Left lung (tissue), 4 donors: ENCODE measurements at regions not wholly inside any gene's neighbourhood (a gene's known extent, or its start where the extent isn't known, plus 50 kb on each side); places are given as distances from the start of the nearest gene placed in this dataset.
"Not testable (repeated sequence)": the region's sequence is repeated elsewhere in the genome, so short reads cannot be mapped to it uniquely, and the experiment has no call there.

Experiments used
- ATAC-seq: fragments of 200-7000 bp; cut with Tn5 transposase; one replicate; pipeline ENCODE4 v1.9.1; 2020; ENCODE audit warnings: moderate library complexity
- DNase-seq, 4 donors: peaks; one replicate each; pipeline ENCODE4 v3.0.0-alpha.2; 2013 to 2020
- H3K27ac ChIP-seq, 2 donors: fragments of 200-600 bp; sonication (generic) in 1 of 2; one replicate each; pipeline versions ENCODE4 v1.5.0 to v1.8.0; 2020 to 2021
- H3K27me3 ChIP-seq, 2 donors: fragments of 200-600 bp; sonication (generic) in 1 of 2; one replicate each; pipeline versions ENCODE4 v1.5.0 to v1.8.0; 2020 to 2021
- H3K36me3 ChIP-seq, 2 donors: fragments of 200-600 bp; sonication (generic) in 1 of 2; one replicate each; pipeline versions ENCODE4 v1.5.0 to v1.8.0; 2020 to 2021
- H3K4me1 ChIP-seq, 2 donors: fragments of 200-600 bp; one replicate each; pipeline ENCODE4 v1.8.0; 2021
- H3K4me3 ChIP-seq, 2 donors: fragments of 200-600 bp; sonication (generic) in 1 of 2; one replicate each; pipeline versions ENCODE4 v1.5.0 to v1.8.0; 2020 to 2021; ENCODE audit warnings: mild to moderate bottlenecking in 1 of 2
- H3K9me3 ChIP-seq, 2 donors: fragments of 200-600 bp; sonication (generic) in 1 of 2; one replicate each; pipeline versions ENCODE4 v1.5.0 to v1.8.0; 2020 to 2021
- intact Hi-C, 2 donors: fragments of 100-400 bp; cut with DNase I; formaldehyde crosslinking; loops; one replicate each; pipeline versions ENCODE4 v1.11.2 to v1.14.2; 2022
- TF ChIP-seq, protein P1 (sequence below), 2 donors: fragments of 200-600 bp; sonication (generic) in 1 of 2; IDR thresholded peaks; one replicate each; pipeline versions ENCODE4 v1.5.0 to v1.8.0; 2021; ENCODE audit warnings: antibody characterized with exemption in 2 of 2
- donor health status: DM: no; HTN: yes; CAD: no.
- donor health status: DM: no; HTN: no; CAD: no.

DNA sequence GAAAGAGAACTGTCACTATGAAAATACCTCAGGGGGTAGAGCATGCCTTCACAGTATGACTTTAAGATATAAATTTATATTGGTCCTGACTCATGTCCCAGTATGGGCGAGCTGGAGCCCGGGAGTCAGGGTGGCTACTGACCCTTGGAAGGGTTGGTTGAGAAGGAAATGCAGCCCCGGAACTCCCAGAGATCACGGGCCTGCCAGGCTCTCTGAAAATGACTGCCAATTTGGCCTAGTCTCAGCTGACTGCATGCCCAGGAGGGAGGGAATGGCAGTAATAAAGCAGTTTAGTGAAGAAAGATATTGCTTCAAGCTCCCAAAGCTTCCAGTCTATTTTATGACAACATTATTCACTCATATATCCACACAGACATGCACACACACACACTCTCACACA, 299.0 kb downstream of the NR2F2 start:
- ATAC-seq (no peak), DNase-seq (peak in 1 of 4 donors; percentile 38)
- H3K27me3 ChIP-seq = no peaks in the 10 kb centered on the region
- H3K4me1 ChIP-seq = no peaks in the 10 kb centered on the region
- no peaks in the 10 kb centered on the region for H3K9me3 ChIP-seq
- intact Hi-C loops = no loop called here
- TF ChIP-seq, protein P1, sequence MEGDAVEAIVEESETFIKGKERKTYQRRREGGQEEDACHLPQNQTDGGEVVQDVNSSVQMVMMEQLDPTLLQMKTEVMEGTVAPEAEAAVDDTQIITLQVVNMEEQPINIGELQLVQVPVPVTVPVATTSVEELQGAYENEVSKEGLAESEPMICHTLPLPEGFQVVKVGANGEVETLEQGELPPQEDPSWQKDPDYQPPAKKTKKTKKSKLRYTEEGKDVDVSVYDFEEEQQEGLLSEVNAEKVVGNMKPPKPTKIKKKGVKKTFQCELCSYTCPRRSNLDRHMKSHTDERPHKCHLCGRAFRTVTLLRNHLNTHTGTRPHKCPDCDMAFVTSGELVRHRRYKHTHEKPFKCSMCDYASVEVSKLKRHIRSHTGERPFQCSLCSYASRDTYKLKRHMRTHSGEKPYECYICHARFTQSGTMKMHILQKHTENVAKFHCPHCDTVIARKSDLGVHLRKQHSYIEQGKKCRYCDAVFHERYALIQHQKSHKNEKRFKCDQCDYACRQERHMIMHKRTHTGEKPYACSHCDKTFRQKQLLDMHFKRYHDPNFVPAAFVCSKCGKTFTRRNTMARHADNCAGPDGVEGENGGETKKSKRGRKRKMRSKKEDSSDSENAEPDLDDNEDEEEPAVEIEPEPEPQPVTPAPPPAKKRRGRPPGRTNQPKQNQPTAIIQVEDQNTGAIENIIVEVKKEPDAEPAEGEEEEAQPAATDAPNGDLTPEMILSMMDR (IDR thresholded peaks at IDR 0.05) = no peak
- no peaks in the 10 kb centered on the region for H3K36me3 ChIP-seq
- no peak overlapping the region for H3K27ac ChIP-seq
- H3K4me3 ChIP-seq = no peak overlapping the region

DNA sequence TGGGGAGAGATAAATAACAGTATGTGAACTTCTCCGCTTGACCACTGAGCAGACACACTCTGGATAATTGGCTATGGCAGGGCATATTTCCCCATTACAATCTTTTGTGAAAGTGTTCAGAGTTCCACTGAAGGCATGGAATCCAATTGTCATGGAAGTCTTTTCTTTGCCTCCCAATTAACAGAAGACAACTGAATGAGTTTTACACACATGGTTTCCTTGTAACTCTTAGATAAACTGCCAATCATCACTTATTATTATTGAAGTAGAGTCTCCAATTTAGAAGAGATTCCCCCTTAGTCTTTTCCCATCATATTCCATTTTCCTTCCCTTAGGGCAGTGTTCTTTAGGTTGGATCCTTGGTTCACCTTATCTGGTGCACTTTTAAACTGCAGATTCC, 308.3 kb downstream of the NR2F2 start:
- Histone ChIP-seq H3K4me1 (no peaks in the 10 kb centered on the region), H3K36me3 (no peaks in the 10 kb centered on the region), H3K9me3 (peaks cover 0 to 7% of the 10 kb centered on the region in 2 donors), H3K27me3 (no peaks in the 10 kb centered on the region), H3K4me3 (no peak overlapping the region), H3K27ac (no peak overlapping the region)
- DNase-seq (no peak), ATAC-seq (no peak)
- intact Hi-C loops = no loop called here
- TF ChIP-seq, protein P1 (IDR thresholded peaks at IDR 0.05) = no peak

DNA sequence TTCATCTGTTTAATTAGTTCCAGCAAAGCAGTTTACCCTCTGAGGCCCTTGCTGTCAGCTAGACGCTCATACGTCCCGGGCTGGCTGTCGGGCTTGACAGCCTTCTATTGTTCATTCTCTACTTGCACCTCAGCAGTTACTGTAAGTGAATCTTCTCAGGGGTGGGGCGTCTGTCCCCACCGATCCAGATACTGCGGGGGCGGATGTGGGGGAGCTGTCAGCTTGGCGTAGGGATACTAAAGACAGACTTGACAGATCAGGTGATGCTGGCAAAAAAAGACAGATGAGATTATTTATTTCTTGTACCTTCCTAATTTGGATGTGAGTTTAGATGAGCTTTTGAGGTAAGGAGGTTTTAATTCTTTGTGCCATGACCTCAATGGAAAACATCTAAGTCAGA, 315.3 kb downstream of the NR2F2 start:
- H3K4me3 ChIP-seq = no peak overlapping the region
- TF ChIP-seq, protein P1 (IDR thresholded peaks at IDR 0.05) = no peak
- intact Hi-C loops = no loop called here
- H3K27ac ChIP-seq = no peak overlapping the region
- no peaks in the 10 kb centered on the region for H3K4me1 ChIP-seq
- H3K27me3 ChIP-seq = no peaks in the 10 kb centered on the region
- no peak for DNase-seq
- H3K36me3 ChIP-seq = no peaks in the 10 kb centered on the region
- H3K9me3 ChIP-seq = peaks cover 0 to 7% of the 10 kb centered on the region in 2 donors
- no peak for ATAC-seq

DNA sequence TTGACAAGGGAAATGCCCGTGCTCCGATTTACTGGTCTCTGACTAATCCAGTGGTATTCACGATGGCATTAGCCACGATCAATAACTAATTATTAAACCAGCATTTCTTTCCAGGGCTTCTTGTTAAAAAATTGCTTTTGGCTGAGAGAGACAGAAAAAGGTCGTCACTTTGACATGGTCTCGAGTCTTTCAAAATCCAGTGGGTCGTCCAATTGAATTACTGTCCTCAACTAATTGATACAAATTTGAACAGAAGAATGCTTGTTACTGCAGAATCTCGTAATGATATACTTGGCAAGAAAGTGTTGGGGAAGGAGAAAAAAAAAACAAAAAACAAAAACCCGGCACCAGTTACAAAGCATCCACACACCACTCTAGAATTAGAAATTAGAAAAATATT, 318.4 kb downstream of the NR2F2 start:
- no peaks in the 10 kb centered on the region for H3K9me3 ChIP-seq
- ATAC-seq = no peak

DNA sequence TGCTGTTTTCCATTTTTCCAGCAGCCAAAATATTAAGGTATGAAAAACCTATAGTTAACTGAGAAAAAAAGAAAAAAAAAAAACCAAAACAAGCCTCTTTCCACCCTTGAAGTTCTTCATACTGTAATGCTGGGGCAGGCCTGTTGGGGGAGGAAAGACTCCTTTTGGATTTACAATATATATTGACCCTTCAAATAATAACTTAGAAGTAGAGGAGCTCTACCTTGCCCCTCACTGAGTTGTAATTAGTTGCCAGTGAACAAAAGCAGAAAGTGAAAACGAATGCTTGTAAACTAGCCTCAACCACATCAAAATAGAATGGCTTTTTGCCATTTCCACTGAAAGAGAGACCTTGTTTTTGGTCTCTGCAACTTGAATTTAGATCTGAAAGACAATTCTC, 326.6 kb downstream of the NR2F2 start:
- Histone ChIP-seq H3K4me3 (no peak overlapping the region), H3K27ac (no peak overlapping the region), H3K4me1 (no peaks in the 10 kb centered on the region), H3K36me3 (no peaks in the 10 kb centered on the region), H3K27me3 (no peaks in the 10 kb centered on the region), H3K9me3 (no peaks in the 10 kb centered on the region)
- DNase-seq (no peak), ATAC-seq (no peak)
- intact Hi-C loops = no loop called here
- TF ChIP-seq, protein P1 (IDR thresholded peaks at IDR 0.05) = no peak

More for the DNA sequence above, 318.4 kb downstream of the NR2F2 start:
- TF ChIP-seq, protein P1 (IDR thresholded peaks at IDR 0.05) = no peak
- intact Hi-C loops = no loop called here
- Histone ChIP-seq H3K4me3 (no peak overlapping the region), H3K4me1 (no peaks in the 10 kb centered on the region), H3K36me3 (no peaks in the 10 kb centered on the region), H3K27ac (no peak overlapping the region), H3K27me3 (no peaks in the 10 kb centered on the region)
- DNase-seq = no peak

DNA sequence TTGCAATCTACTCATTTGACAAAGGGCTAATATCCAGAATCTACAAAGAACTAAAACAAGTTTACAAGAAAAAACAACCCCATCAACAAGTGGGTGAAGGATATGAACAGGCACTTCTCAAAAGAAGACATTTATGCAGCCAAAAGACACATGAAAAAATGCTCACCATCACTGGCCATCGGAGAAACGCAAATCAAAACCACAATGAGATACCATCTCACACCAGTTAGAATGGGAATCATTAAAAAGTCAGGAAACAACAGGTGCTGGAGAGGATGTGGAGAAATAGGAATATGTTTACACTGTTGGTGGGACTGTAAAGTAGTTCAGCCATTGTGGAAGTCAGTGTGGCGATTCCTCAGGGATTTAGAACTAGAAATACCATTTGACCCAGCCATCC, 336.5 kb downstream of the NR2F2 start:
- H3K4me3 ChIP-seq, H3K4me1 ChIP-seq, H3K27me3 ChIP-seq, ATAC-seq, H3K36me3 ChIP-seq, H3K27ac ChIP-seq, intact Hi-C loops, DNase-seq, H3K9me3 ChIP-seq: not testable (repeated sequence)
